ENCODE measurements at regions not wholly inside any gene's neighbourhood (a gene's known extent, or its start where the extent isn't known, plus 50 kb on each side); places are given as distances from the start of the nearest gene placed in this dataset.

DNA sequence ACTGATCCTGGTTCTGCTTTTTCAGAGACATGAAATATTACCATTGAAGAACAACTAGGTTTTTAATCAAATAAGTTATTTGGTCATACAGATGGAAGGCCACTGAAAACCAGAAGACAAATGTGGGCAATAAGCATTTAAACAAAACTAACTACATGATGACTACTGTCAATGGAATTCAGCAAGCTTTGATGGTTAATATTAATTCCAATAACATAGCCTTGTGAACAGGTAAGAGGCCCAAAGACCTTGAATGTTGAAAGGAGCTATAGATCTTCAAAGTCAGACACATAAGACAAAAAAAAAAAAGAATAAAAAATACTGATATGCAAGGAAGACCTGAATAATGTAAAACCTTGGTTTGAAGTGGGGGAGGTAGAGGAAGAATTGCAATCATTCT lies 1955.6 kb upstream of the CELF4 start:
- no peak for DNase-seq

- no peak for DNase-seq
These were observed 1954.1 kb upstream of the CELF4 start for GRCh38 chr18:39519741-39520140.

GRCh38 chr18:39515299-39515698 lies 1949.7 kb upstream of the CELF4 start:
- no peak for DNase-seq

- no peak for DNase-seq
These were observed 1947.6 kb upstream of the CELF4 start for GRCh38 chr18:39513186-39513585.

DNA sequence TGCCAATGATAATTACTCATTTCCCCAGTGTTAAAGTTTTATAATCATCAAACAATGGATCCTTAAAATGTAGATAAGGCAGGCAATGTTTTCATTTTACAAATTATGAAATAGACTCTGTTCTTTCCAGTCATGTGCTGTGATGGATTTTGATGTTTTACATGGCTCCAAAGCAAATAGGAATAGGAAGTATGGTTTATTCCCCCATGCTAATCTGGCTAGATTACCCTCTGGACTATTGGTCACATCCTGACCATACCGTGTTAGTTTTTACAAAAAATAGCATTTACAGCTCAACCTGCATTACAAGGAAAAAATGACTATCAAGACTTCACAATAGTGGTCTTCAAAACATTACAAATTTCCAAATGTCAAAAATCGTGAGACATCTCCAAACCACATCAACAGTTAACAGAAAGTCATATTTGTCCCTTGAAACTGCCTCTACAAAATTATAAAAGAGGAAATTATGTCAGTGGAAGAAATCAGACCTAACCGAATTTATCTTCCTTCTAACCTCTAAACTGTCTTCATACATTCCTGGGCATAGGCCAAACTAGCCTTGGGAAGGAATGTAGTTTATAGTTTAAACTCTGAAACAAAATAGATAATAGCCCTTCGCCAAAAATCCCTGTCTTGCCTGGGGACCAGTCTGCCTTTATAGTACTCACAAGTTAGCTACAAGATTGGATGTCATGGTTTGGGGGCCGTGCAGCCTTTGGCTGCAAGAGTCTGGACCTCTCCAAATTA lies 1941.2 kb upstream of the CELF4 start:
- no peak for DNase-seq

DNA sequence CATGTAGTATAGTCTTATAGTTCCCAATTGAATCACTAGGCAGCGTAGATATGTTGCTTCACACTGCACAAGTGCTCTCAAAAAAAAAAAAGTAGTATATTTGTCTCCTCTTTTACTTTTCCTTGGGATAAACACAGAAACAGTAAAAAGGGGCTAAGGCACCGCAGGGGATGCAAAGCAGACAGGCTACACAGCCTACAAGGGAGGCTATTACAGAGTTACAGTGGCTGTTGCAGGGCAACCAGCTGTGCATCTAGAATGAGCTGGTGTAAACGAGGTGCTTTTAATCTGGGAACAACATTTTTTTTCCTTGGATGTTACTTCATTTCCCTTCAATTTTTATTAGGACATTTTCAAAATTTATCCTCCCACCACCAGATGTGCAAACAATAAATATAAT lies 1934.7 kb upstream of the CELF4 start:
- DNase-seq, result no peak

DNA sequence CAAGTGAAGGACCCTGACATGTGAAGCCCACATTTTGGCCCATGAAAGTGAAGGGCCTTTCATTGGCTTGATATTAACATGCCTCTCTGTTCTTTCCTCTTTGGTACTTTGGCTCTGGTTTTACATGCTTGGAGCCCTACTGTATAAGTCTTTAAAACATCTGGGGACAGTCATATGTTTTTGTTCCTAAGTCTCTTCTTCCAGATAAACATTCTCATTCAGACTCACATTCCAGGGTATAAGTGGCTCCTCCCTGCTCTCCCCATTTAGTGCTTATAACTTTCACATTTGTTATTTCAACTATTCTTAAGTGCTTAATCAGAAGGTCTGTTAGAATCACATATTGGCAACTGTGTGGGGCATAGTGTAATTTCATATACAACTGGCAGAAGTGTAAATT lies 1932.2 kb upstream of the CELF4 start:
- DNase-seq, result no peak

DNA sequence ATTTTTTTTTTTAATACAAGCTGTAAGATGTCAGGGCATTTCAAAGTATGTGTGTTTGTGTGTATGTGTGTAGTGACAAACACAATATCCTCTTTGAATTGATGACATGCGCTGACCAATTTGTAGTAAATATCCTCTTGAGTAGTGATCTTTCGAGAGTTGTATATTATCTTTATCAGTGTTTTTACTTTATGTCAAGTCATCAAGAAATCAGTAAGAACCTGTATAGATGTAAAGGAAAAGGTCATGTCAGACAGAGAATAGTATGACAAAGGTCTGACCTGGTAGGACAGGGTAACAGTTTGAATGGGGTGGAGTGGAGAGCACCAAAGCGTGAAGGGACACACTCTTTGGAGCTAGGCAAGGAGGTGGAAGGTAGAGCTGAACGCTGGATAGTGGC lies 1931.4 kb upstream of the CELF4 start:
- no peak for DNase-seq

- no peak for DNase-seq
These were observed 1928.8 kb upstream of the CELF4 start for GRCh38 chr18:39494211-39494896.

DNA sequence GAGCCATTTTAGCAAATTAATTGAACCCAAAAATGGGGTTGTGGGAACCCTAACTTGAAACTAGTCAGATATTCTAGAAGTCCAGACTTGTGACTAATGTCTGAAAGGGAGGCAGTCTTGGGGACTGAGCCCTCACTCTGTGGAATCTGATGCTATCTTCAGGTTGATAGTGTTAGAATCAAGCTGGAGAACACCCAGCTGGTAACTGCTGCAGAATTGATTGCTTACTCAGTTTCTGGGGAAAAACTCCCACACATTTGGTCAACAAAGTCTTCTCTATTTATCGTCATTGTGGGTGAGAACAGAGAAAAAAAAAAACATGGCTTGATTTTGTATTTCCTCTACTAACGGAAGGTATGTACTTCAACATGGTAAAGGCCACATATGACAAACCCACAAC lies 1925.8 kb upstream of the CELF4 start:
- no peak for DNase-seq

DNA sequence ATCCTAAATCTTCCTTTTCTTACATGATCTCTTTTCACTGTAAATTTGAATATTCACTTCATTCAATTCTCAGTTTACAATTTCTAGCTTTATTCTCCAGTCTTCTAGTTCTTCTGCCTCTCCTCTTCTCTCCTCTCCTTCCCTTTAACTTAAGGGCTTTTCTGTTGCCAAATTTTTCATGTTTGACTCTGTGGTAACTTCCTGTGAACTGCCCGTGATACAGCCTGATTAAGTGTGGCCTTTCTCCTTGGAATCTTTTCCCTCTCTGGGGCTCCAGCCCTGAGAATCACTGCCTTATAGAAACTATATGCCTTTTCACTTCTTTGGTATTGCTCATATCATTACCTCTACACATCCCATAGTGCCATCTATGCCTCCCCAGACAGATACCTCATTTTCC lies 1923.8 kb upstream of the CELF4 start:
- DNase-seq, result no peak

- no peak for DNase-seq
These were observed 1922.3 kb upstream of the CELF4 start for GRCh38 chr18:39487932-39488331.

- DNase-seq, result no peak
These were observed 1920.7 kb upstream of the CELF4 start for GRCh38 chr18:39486268-39486667.

DNA sequence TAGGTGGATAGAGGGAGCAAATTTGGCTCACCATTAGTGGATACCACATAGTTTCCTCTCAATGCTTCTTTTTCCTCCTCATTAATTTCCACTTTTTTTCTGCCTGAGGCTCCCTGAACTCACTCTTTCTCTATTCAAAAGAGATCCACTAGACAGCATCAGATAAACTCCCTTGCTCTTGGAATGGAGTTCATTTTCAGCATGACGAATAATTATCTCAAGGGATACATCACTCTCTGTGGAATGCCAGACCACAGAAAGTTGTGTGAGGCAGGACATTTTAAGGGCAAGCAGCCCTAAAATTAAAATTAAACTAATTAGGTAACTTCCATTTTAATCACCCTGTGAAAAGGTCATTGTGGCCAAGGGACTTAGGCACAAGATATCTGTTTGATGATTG lies 1920.1 kb upstream of the CELF4 start:
- no peak for DNase-seq

- DNase-seq, result no peak
These were observed 1915.7 kb upstream of the CELF4 start for GRCh38 chr18:39481281-39481680.

DNA sequence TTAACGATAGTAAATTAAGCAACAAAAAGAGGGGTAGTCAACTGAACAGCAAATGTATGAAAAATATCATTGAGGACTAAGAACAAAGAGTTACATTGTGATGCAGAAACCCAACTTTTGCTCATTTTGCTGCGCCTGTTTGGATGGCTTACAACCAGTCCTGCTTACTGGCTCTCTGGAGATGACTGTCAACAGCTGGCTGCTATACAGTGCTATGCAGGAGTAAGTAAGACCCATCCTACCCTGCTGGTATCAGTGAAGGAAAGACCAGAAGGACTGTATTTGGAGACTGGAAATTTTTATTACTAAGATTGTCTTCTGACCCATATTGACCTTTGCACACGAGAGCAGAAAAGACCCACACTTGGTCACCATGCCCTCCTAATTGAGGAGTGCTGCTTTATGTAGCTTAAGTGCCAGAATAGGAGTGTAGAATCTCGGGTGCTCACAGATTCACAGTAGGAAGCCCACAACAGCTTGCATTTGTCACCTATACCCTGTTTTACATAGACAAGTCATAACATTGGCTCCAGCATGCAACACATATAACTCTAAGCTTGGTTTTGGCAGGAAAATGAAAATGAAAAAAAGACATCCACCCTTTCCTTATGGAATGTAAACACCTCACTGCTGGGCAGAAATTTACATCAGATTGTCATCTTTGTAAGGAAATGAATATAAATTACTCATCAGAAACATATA lies 1915.0 kb upstream of the CELF4 start:
- DNase-seq, result no peak

GRCh38 chr18:39464006-39464405 lies 1898.4 kb upstream of the CELF4 start:
- DNase-seq, result no peak

- no peak for DNase-seq
These were observed 1896.8 kb upstream of the CELF4 start for GRCh38 chr18:39462436-39462835.

DNA sequence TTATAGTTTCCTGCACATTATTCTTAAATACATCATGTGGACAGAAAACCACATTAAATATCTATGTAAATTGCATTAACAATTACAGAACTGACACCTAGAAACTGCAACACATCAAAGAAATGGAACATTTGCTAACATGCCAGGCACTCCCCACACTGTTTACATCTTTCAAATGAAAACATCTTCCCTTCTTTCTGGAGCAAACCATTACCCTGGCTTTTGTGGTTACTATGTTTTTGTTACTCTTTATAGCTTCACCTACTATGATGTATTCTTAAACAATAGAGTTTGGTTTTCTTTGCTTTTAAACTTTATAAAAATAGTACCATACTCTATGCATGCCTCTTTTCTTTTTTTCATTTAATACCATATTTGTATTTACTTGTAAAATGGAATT lies 1894.5 kb upstream of the CELF4 start:
- DNase-seq, result no peak

DNA sequence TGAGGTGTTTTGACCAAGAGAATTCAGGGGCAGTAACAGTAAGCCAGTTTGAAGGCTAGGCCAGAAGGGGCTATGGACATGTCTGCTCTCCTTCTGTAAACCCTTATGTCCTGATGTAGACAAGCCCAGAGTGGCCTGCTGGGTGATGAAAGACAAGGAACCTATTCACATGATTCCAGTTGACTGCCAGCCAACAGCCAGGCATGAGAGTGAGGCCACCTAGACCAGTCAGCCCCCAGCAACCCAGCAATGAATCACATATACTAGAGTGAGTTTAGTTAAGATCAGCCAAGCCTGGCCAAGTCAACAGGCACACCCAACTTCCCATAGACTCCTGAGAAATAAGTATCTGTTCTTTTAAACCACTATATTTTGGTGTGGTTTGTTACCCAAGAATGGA lies 1889.7 kb upstream of the CELF4 start:
- no peak for DNase-seq

DNA sequence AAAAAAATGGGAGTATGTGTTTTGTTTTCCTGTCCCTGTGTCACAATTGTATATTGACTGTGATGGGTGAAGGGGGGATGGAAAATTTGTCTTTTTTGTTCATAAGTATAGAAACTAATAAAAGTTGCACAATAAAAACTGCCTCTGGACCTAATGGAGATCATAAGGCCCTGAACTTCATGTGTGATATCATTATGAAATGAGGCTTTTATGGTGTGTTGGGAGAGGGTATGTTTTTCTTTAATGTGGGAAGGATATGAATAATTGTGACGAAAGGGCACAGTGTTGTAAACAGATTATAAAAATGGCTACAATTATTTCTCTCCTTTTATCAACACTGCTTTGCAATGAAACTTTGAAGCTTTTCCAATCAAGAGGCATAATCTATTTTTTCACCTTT lies 1889.3 kb upstream of the CELF4 start:
- no peak for DNase-seq

DNA sequence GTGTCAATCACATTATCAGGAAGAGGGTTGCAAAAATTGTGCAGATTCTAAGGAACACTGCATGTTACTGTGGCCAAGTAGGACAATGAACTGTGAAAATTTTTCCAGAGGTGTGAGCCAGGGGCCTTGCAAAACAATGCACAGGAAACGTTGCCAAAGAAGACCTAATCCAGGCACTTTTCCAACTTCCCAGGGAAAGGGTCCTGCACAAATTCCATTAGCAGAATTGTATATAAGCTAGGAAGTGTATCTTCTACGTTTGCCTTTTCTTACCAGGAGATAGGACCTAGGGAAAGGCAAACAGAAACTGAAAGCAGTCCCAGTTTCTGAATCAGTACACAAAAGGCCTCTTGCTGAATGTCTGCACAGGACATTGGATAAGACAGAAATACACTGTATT lies 1888.3 kb upstream of the CELF4 start:
- DNase-seq, result no peak

GRCh38 chr18:39453356-39453755 lies 1887.8 kb upstream of the CELF4 start:
- DNase-seq, result no peak

DNA sequence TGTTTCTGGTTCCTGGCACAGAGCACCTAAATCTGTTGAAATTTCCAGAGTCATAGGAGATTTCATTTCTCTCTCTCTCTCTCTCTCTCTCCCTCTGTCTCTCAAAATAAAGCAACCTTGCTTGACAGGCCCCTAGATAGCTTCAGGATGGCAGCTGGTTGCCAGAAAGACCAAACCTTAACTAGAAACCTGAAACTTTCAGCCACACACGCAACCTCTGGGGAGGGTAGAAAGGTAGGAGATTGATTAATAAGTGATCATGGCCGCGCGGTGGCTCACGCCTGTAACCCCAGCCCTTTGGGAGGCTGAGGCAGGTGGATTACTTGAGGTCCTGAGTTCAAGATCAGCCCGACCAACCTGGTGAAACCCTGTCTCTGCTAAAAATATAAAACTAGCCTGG lies 1885.4 kb upstream of the CELF4 start:
- no peak for DNase-seq
